ENCODE measurements at regions not wholly inside any gene's neighbourhood (a gene's known extent, or its start where the extent isn't known, plus 50 kb on each side); places are given as distances from the start of the nearest gene placed in this dataset.
"Not testable (repeated sequence)": the region's sequence is repeated elsewhere in the genome, so short reads cannot be mapped to it uniquely, and the experiment has no call there.

- H3K4me3 Mint-ChIP-seq: no peak overlapping the region
- peaks cover 4 to 29% (median 14%) of the 10 kb centered on the region in 5 donors for H3K27me3 Mint-ChIP-seq
- H3K4me1 Mint-ChIP-seq: no peaks in the 10 kb centered on the region
- H3K36me3 Mint-ChIP-seq: no peaks in the 10 kb centered on the region
- H3K27ac Mint-ChIP-seq: no peak overlapping the region
- no peak for DNase-seq
- no peak for ATAC-seq
- peaks cover 0 to 4% (median 0%) of the 10 kb centered on the region in 9 donors for H3K9me3 Mint-ChIP-seq
- POLR2A ChIA-PET: no interaction called here
Measured at GRCh38 chr22:48414651-48415050, 1413.0 kb downstream of the BRD1 start.

GRCh38 chr22:48412931-48413330, 1414.7 kb downstream of the BRD1 start:
- Mint-ChIP-seq H3K9me3 (peaks cover 0 to 11% (median 5%) of the 10 kb centered on the region in 9 donors), H3K27me3 (peaks cover 1 to 18% (median 13%) of the 10 kb centered on the region in 5 donors)
- POLR2A ChIA-PET: interaction anchor here (0.7 kb wide), 1 partner anchor 15 kb away, joined by 4 read pairs; no protein-coding TSS in a partner anchor
- H3K36me3 Mint-ChIP-seq, H3K4me1 Mint-ChIP-seq, H3K4me3 Mint-ChIP-seq, DNase-seq, H3K27ac Mint-ChIP-seq, ATAC-seq: not testable (repeated sequence)

- Mint-ChIP-seq H3K4me1 (no peaks in the 10 kb centered on the region), H3K4me3 (no peak overlapping the region), H3K36me3 (no peaks in the 10 kb centered on the region), H3K9me3 (peaks cover 0 to 18% (median 5%) of the 10 kb centered on the region in 9 donors), H3K27me3 (peaks cover 1 to 18% (median 8%) of the 10 kb centered on the region in 5 donors), H3K27ac (no peak overlapping the region)
- no peak for DNase-seq
- no peak for ATAC-seq
- POLR2A ChIA-PET: no interaction called here
Measured at GRCh38 chr22:48410536-48410935, 1417.1 kb downstream of the BRD1 start.

GRCh38 chr22:48407256-48407955, 1420.3 kb downstream of the BRD1 start:
- peaks cover under 1 to 20% (median 2%) of the 10 kb centered on the region in 5 donors for H3K27me3 Mint-ChIP-seq
- H3K36me3 Mint-ChIP-seq: no peaks in the 10 kb centered on the region
- no peak overlapping the region for H3K27ac Mint-ChIP-seq
- DNase-seq: no peak
- no peaks in the 10 kb centered on the region for H3K4me1 Mint-ChIP-seq
- POLR2A ChIA-PET: no interaction called here
- ATAC-seq: no peak
- no peak overlapping the region for H3K4me3 Mint-ChIP-seq
- peaks cover 0 to 18% (median 5%) of the 10 kb centered on the region in 9 donors for H3K9me3 Mint-ChIP-seq

- H3K4me1 Mint-ChIP-seq: no peaks in the 10 kb centered on the region
- H3K4me3 Mint-ChIP-seq: no peak overlapping the region
- no peaks in the 10 kb centered on the region for H3K36me3 Mint-ChIP-seq
Measured at GRCh38 chr22:48406161-48406560, 1421.5 kb downstream of the BRD1 start.

GRCh38 chr22:48405741-48406140, 1421.9 kb downstream of the BRD1 start:
- H3K9me3 Mint-ChIP-seq: peaks cover 0 to 18% (median 5%) of the 10 kb centered on the region in 9 donors
- H3K27ac Mint-ChIP-seq: no peak overlapping the region
- no peaks in the 10 kb centered on the region for H3K36me3 Mint-ChIP-seq
- H3K4me1 Mint-ChIP-seq: no peaks in the 10 kb centered on the region
- ATAC-seq (no peak), DNase-seq (no peak)
- peaks cover 0 to 11% (median 0%) of the 10 kb centered on the region in 5 donors for H3K27me3 Mint-ChIP-seq
- no peak overlapping the region for H3K4me3 Mint-ChIP-seq
- POLR2A ChIA-PET: no interaction called here

More at GRCh38 chr22:48406161-48406560, 1421.5 kb downstream of the BRD1 start:
- Mint-ChIP-seq H3K27ac (no peak overlapping the region), H3K27me3 (peaks cover 0 to 15% (median under 1%) of the 10 kb centered on the region in 5 donors), H3K9me3 (peaks cover 0 to 18% (median 5%) of the 10 kb centered on the region in 9 donors)
- DNase-seq (no peak), ATAC-seq (no peak)
- POLR2A ChIA-PET: no interaction called here

- no peak for ATAC-seq
- H3K36me3 Mint-ChIP-seq: no peaks in the 10 kb centered on the region
- peaks cover 0 to 18% (median 3%) of the 10 kb centered on the region in 9 donors for H3K9me3 Mint-ChIP-seq
- no peak overlapping the region for H3K27ac Mint-ChIP-seq
- peaks cover 0 to 8% (median 0%) of the 10 kb centered on the region in 5 donors for H3K27me3 Mint-ChIP-seq
- no peaks in the 10 kb centered on the region for H3K4me1 Mint-ChIP-seq
- no peak overlapping the region for H3K4me3 Mint-ChIP-seq
- no peak for DNase-seq
- POLR2A ChIA-PET: no interaction called here
Measured at GRCh38 chr22:48404801-48405447, 1422.7 kb downstream of the BRD1 start.

- peaks cover 0 to 17% (median 3%) of the 10 kb centered on the region in 9 donors for H3K9me3 Mint-ChIP-seq
- POLR2A ChIA-PET: no interaction called here
- DNase-seq (no peak), ATAC-seq (no peak)
- no peaks in the 10 kb centered on the region for H3K4me1 Mint-ChIP-seq
- H3K4me3 Mint-ChIP-seq: no peak overlapping the region
- H3K27me3 Mint-ChIP-seq: peaks cover 0 to 9% (median 1%) of the 10 kb centered on the region in 5 donors
- no peak overlapping the region for H3K27ac Mint-ChIP-seq
- H3K36me3 Mint-ChIP-seq: no peaks in the 10 kb centered on the region
Measured at GRCh38 chr22:48403521-48404403, 1423.9 kb downstream of the BRD1 start.

- no peak for DNase-seq
- H3K27me3 Mint-ChIP-seq: peaks cover 1 to 20% (median 7%) of the 10 kb centered on the region in 5 donors
- ATAC-seq: no peak
- POLR2A ChIA-PET: no interaction called here
- H3K4me1 Mint-ChIP-seq: peaks cover 0 to 2% (median 0%) of the 10 kb centered on the region in 4 donors
- no peak overlapping the region for H3K27ac Mint-ChIP-seq
- H3K4me3 Mint-ChIP-seq: no peak overlapping the region
- peaks cover 0 to 5% (median 0%) of the 10 kb centered on the region in 9 donors for H3K9me3 Mint-ChIP-seq
- H3K36me3 Mint-ChIP-seq: no peaks in the 10 kb centered on the region
Measured at GRCh38 chr22:48402591-48403031, 1425.1 kb downstream of the BRD1 start.

GRCh38 chr22:48401523-48401922, 1426.2 kb downstream of the BRD1 start:
- not testable (repeated sequence) for H3K36me3 Mint-ChIP-seq

GRCh38 chr22:48398181-48398905, 1429.3 kb downstream of the BRD1 start:
- Mint-ChIP-seq H3K36me3 (no peaks in the 10 kb centered on the region), H3K27ac (no peak overlapping the region), H3K9me3 (no peaks in the 10 kb centered on the region), H3K27me3 (peaks cover 1 to 15% (median 9%) of the 10 kb centered on the region in 5 donors), H3K4me1 (peaks cover 0 to 2% (median 0%) of the 10 kb centered on the region in 4 donors), H3K4me3 (no peak overlapping the region)
- POLR2A ChIA-PET: no interaction called here
- no peak for DNase-seq
- no peak for ATAC-seq

More at GRCh38 chr22:48401523-48401922, 1426.2 kb downstream of the BRD1 start:
- H3K4me1 Mint-ChIP-seq, H3K27ac Mint-ChIP-seq, POLR2A ChIA-PET, H3K4me3 Mint-ChIP-seq, H3K9me3 Mint-ChIP-seq, ATAC-seq, DNase-seq: not testable (repeated sequence)
- H3K27me3 Mint-ChIP-seq: peaks cover 1 to 20% (median 7%) of the 10 kb centered on the region in 5 donors

Data from naive thymus-derived CD8-positive, alpha-beta T cell (primary cell).